GM21737 (cell line): ENCODE measurements at regions not wholly inside any gene's neighbourhood (a gene's known extent, or its start where the extent isn't known, plus 50 kb on each side); places are given as distances from the start of the nearest gene placed in this dataset.
"Not testable (repeated sequence)": the region's sequence is repeated elsewhere in the genome, so short reads cannot be mapped to it uniquely, and the experiment has no call there.

Source experiments
- ATAC-seq: cut with Tn5 transposase; IDR thresholded peaks from one replicate; pipeline ENCODE4 v1.9.1; 2021; ENCODE audit warnings: mild to moderate bottlenecking, moderate library complexity; ENCODE audit not compliant: unreplicated experiment

DNA sequence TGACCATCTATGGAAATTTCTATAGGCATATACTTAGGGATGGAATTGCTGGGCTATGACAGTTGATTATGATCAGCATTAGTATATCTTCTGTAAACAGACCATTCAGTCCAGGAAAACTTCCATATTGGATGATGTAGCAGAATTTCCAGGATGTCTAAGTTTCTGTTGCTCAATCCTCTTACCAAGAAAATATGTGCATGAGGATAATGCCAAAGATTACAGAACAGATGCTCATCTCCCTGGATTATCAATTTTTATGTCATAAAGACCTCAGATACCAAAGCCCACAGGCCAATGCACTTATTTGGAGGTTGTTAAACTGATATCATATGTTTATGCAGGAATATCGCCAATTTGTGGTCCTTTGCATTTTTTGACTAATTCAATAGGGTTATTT is 354.4 kb upstream of the FLRT2 start:
- ATAC-seq: no peak

DNA sequence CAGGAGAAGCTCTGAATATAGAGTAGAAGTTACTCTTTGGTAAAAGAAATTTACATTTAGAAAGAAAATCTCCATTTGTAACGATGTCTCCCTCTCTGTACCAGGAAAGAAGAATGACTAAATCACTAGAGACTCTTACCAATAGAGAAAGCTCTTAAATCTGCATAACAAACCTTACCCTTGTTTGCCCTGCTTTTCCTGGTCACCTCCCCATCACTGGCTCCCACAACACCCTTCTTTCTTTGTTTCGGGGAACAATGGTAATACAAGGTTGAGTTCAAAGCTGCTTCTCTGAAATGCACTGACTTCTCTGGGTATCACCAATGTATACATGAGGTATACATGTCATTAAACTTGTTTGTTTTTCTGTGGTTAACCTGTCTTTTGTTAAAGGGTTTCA is 351.1 kb upstream of the FLRT2 start:
- no peak for ATAC-seq

DNA sequence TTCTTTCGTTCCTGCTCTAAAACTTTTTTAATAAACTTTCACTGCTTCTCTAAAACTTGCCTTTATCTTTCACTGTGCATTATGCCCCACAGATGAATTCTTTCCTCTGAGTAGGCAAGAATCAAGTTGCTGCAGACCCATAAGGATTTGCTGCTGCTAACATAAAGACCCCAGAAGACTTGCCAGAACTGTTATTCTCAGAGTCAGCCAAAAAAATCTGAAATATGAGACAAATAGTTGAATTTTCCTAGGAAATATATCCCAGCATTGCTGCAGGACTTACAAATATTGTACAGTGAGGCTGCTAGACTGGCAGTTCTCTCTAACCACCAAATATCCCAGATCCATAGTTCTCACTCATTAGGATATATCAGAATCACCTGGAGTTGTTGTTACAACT is 349.1 kb upstream of the FLRT2 start:
- no peak for ATAC-seq

DNA sequence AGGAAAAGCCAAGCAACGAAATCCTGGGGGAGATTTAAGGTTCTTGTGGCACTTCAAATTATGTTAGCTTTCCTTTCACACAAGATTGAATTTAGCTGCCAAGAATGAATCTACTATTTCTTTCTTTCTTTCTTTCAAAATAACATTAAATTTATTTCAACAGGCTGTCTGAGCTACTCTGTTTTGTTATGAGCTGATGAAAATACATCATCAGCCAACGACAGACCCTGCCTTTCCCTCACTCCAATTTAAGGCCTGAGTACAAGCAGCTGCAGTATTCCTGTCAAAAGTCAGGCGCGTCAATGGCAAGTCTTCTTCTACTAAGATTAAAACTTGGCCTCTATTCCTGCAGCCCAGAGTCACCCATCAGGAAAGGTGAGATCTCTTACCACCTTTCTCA is 347.7 kb upstream of the FLRT2 start:
- ATAC-seq: no peak

DNA sequence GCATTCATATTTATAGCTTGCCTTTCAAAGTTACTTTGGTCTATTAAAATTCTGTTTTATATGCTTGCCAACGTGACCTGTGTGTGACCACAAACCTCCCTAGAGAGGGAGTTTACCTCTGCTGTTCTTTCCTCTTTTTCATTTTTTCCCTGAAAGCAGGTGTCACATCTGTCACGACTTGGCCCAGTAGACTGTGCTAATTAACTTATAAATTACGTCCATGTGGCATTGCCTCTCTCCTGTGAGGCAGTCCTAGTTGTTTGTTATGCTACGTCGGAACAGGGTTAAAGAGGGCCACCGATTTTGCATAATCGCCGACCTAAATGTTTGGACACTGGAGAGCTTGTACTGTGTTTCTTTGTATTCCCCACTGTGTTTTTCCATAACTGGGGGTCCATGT is 343.9 kb upstream of the FLRT2 start:
- ATAC-seq: no peak

DNA sequence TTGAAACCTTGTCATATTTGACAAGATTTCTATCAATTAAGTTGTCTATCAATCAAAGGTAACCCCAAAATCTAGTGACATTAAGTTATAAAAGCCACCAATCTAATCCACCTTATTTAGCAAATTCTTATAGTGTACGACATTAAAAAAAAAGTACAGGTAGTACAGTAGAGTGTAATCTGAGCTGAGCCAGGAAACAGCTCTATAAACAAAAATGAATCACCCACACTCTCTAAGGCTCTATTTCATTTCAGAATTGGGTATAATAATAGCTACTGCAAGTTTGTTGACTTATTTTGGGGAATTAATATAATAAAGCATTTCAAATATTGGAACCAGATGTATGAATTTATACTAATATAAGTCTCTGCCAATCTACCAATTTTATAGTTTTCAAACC is 342.4 kb upstream of the FLRT2 start:
- ATAC-seq: no peak

DNA sequence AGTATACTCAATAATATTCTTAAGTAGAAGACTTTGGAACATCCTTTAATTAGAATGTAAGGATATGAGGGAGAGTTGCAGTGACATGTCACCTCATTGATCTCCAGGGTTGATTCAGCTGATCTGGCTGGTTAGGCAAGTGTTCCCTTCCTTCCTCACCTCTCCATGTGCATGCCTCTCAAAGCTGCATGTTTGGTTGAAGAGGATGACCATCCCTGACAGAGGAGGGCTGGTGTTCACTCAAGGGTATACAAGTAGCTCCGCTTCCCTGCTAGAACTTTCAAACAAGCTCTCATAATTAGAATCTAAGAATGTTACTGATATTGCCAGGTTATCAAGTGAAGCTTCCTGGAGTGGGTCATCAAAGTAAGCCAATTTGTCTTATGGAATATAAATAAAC is 341.1 kb upstream of the FLRT2 start:
- no peak for ATAC-seq

DNA sequence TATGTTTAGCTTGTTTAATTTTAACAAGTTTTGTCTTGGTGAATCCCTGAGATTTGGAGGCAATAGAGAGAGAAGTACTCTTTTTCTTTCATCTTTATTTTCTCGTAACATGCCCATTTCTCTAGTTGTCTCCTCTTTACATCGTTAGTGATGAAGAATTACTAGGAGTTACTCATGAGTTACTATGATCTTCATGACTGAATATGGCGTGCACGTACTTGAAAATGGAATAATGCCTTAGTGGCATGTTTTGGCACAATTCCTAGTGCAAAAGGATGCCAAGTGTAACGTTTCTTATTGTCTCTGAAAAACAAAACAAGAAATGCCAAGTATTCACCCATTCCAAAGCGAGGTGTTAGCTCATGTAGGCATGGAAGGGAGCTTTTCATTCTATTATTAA is 340.7 kb upstream of the FLRT2 start:
- ATAC-seq: not testable (repeated sequence)

DNA sequence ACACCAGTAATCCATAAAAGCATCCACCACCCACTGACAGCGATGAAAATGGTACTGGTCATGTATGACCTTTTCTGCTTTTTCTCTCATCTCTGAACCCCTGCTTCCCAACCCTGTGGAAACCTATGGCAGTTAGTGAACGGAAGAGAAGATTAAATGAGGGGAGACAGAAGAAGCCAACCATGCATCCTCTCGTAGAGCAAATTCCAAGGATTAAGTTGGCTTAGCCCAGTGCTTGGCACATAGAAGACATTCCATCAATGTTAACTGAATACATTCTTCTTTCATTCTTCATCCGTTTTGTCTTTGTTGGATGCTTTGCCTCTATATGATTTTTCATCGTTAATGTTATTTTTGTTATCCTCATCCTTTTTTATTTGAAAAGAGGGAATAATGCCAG is 339.7 kb upstream of the FLRT2 start:
- no peak for ATAC-seq

DNA sequence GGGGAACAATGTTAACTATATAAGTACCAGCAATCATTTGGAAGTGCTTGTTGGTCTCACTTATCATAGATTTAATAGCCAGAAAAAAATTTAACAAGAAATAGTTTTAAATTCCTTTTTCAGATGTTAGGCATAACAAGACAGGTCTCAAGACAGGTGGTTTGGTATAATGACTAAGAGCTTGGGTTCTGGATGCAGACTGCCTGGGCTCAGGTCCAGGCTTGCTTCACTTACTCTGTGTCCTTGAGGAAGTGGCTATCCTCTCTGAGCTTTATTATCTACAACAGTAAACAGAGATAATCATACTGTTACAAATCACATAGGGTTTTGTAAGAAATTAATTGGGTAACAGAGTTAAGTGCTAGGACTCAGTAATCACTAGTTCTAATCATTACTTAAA is 338.0 kb upstream of the FLRT2 start:
- no peak for ATAC-seq

DNA sequence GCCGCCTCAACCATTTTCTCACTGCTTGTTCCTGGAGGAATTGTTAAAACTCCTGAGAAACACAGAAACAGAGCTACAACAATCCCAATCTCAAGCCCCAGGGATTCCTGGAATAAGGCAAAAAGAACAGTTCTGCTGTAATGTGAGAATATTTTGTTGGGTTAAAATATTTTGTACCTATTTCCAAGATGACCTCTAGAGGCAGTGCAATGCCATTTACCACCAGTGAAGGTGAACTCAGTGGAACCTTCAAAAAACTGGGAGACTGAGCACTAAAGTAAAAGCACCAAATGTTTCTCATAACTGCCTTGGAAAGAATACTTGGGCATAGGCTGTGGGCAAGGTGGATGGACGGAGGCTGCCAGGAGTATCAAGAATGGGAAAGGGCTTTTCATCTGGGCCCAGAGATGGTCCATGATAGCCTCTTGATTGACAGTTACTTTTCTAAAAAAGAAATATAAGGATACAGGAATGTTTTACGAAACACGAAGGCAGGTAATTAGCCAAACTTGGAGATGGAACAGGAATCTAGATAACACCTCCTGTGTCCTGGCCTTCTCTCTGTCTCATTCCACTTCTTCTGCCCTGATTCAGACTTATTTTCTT is 334.0 kb upstream of the FLRT2 start:
- no peak for ATAC-seq

DNA sequence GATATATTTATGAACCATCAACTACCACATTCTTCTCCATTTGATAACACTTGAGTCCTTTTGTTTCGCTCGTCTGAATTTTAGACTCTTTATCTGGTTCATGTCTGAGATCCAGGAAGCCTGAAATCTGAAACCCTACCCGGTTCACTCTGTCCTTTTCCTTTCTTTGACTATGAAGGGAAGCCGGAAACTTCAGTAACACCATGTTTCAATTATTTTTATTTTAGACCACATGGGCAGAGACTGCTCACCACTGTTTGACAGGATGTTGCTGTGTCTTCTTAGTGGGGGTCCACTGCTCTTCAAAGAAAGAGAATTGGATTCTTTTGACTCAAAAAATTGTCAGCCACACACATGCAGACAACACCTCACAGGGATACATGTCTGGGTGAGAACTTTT is 331.9 kb upstream of the FLRT2 start:
- no peak for ATAC-seq

DNA sequence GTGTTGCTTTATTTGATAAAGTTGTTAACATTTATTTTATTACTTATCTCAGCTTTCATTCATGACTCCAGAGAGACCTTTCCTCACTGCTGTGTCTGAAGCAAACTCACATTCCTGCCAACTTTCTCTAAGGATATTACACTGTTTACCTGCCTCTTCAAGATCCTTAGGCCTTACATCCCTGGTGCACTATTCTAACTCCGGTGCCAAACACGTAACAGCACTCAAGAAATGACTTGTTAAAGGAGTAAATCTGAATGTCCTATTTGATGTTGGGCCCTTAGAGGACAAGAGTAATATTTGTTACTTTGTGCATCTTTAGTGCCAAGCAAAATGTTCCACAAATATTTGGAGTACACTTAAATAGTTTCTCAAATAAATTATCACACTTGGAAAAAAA is 324.1 kb upstream of the FLRT2 start:
- ATAC-seq: no peak

DNA sequence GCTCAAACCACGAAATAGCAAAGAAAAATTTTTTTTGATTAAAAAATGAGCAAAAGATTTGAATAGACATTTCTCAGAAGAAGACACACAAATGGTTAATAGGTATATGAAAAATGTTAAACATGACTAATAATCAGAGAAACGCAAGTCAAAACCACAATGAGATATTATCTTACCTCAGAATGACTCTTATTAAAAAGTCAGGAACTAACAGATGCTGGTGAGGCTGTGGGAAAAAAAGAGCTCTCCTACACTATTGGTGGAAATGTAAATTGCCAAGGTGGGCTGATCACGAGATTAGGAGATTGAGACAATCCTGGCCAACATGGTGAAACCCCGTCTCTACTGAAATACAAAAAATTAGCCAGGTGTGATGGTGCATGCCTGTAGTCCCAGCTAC is 315.5 kb upstream of the FLRT2 start:
- no peak for ATAC-seq

DNA sequence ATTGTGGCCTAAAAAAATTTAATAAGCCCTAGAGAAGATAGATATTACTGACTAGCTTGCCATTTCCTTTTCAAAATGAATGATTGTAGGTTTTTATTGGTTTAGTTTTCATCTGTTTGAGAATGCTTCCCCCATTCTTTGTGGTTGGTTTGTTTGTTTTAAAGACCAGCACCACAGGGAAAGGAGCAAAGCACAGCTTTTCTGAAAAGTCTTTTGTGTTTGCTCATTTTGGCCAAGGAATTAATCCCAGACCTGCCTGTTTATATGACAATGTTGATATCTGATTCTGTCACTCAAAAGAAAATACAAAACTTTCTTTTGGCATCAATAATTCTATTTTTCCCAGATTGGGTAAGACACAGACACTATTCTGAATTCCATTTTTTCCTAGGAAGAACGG is 312.5 kb upstream of the FLRT2 start:
- ATAC-seq: no peak

DNA sequence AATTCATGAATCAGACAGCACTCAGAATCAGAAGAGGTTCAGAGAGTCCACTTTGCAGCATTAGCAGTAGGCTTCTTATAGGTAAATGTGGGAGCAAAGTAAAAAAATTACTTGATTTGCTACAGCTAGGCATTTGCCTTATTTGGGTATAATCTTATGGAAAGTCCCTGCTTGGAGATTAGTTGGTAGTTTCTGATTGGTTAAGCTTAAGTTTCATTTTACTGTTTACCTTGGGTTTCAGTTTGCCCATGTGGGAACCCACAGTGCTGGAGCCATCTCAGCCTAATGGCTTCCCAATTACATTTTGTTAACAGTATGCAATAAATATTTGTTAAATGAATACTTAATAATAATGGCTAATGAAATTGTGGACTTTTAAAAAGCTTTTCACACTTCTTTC is 311.0 kb upstream of the FLRT2 start:
- no peak for ATAC-seq

DNA sequence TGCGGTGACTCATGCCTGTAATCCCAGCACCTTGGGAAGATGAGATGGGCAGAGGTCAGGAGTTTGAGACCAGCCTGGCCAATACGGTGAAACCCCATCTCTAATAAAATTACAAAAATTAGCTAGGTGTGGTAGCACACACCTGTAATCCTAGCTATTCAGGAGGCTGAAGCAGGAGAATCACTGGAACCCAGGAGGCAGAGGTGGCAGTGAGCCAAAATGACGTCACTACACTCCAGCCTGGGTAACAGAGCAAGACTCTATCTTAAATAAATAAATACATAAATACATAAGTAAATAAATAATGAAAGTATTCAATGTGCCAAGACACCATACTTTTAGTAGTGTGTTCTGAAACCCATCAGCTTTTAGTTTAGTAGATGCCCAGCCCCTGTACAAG is 308.1 kb upstream of the FLRT2 start:
- no peak for ATAC-seq

DNA sequence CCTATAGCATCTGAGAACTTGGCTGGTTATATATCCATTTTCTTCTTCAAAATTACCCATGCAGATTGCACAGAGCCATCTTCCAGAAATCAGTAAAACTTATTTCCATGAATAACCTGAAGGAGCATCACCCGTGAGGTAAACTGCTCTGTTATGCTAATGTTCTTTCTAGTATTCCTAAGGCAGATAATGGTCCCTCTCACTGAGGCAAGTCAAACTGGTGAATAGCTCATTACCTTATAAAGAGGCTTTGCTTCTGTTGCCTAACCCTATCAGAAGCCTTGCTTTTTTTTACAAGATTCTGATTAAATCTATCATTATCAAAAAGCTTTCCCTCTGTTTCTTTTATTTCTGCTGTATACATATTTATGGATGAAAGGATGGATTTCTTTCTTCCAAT is 307.6 kb upstream of the FLRT2 start:
- ATAC-seq: no peak

DNA sequence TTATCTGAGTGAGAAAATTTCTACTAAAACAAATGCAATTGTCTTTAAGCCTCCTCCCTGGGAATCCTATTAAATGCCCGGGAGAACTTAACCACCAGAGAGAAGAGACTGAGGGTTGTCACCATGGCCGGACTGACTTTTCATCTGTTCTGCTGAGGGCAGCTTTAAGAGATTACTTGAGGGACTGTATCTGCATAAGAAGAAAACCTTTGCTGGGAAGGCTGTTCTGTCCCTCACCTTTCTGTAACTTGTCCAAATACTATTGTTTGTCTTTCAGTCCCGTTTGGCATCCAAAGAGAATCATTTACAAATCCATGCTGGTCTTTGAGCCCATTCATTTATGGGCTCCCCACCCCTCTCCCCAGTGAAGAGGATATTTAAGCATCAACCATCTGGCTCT is 306.3 kb upstream of the FLRT2 start:
- no peak for ATAC-seq

DNA sequence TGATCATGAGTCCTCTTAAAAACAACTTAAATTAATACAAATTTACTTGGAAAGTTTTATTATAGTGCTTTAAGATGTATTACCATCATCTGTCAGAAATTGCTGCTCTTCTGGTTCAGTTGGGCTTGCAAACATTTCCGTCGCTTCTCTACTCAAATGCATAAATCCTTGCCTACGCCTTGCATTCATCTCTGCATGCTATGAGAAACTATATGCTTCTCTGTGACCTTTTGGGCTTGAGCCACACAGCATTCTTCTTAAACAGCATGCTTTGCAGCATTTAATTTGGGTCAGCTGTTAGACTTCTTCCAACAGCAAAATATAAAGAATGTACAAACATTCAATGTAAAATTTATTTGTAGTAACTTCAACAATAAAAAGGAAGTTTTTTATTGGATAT is 305.7 kb upstream of the FLRT2 start:
- no peak for ATAC-seq

DNA sequence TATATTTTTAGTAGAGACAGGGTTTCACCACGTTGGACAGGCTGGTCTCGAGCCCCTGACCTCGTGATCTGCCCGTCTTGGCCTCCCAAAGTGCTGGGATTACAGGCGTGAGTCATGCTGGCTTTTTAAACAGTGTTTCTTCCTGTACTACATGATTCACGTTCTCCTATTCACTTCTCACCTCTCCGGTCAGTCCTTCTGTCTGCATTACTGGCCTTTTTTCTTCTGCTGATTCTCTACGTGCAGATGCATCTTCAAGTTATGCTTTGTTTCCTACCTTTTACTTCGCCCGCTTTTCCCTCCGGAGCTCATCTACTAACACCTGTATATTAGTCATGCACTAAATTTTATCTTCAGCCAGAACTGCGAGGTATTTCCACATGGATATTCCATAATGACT is 296.2 kb upstream of the FLRT2 start:
- ATAC-seq: no peak

DNA sequence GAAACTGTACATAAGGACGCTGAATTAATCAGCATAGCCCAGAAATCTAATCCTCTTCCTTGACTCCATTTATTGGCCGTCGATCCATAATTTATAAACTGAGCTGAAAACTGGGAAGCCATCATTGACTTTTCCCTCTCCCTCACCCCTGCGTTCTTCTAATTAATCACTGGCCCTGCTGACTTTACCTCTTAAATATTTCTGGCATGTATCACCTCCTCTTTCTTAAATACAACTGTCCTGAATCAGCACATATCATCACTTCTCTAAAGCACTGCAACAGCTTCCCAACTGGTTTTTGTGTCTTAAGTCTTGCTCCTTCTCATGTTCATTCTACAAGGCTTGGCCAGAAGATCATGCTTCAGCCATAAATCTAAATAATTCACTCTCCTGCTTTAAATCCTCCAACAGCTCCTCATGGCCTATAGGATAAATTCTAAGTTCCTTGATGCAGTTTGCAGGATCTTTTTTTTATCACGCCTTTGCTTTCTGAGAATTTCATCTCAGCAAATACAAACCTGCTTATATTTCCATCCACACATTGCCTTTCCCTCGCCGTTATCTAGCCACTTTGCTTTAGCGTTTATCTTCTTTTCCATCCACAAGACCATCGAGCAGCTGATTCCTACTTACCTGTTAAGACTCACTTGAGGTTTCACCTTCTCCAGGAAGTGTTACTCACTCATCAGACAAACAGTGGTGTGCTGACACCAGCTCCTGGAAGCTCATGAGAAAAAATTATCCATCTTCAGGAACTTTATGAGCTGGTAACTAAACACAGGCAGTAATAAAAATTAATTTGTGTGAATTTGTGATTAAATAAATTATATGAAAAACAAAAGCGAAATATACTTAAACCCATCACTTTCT is 295.6 kb upstream of the FLRT2 start:
- ATAC-seq: no peak

DNA sequence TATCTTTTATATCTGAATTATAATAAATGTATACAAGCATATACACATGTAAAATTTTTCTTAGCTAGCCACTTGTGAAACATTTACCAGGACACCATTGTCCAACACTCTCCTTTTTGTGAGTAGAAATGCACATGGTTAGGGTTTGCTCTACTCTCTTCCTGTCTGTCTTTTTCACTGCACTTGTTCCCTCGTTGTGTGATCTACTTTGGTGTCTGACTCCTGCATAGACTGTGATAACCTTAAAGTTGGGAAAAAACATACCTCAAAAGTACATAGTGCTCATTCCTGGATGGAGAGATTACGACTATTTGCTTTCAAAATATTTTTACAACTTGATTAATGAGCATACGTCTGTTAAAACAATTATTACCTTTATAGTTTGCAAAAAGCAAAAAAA is 294.1 kb upstream of the FLRT2 start:
- no peak for ATAC-seq
